H1 (cell line): ENCODE measurements at regions not wholly inside any gene's neighbourhood (a gene's known extent, or its start where the extent isn't known, plus 50 kb on each side); places are given as distances from the start of the nearest gene placed in this dataset.

Experiments used
- CTCF ChIA-PET: fragments of 300-600 bp; sonication (Branson Sonifier 250); formaldehyde crosslinking; loops from one replicate; lab custom pipeline; 2021; ENCODE audit not compliant: partially characterized antibody; lab: Charles Lee
- POLR2A ChIA-PET: fragments of 300-600 bp; sonication (Branson Sonifier 250); formaldehyde crosslinking; loops from one replicate; lab custom pipeline; 2021; ENCODE audit warnings: inconsistent platforms; ENCODE audit not compliant: partially characterized antibody; lab: Charles Lee
- DNase-seq, 2 experiments: peaks; one replicate each; pipeline versions ENCODE4 v3.0.0 to v3.0.0-alpha.2; 2010 to 2022; ENCODE audit warnings: low spot score in 2 of 2, low read depth in 1 of 2, mixed read lengths in 1 of 2
- FAIRE-seq: peaks from 2 replicates; lab custom pipeline; 2011; peaks lifted over from hg19 to GRCh38; lab: Jason Lieb, UNC
- H2AFZ ChIP-seq: 2 replicates; pipeline ENCODE4 v1.8.1; 2012; ENCODE audit warnings: low read length, inconsistent platforms
- H2AK5ac ChIP-seq: 2 replicates; pipeline ENCODE4 v1.6.1; 2013; ENCODE audit warnings: low read depth, low read length
- H2BK120ac ChIP-seq: replicated peaks from 2 replicates; pipeline ENCODE3; 2013; ENCODE audit warnings: low read depth, low read length, inconsistent platforms
- H2BK12ac ChIP-seq: 2 replicates; pipeline ENCODE4 v1.6.1; 2013; ENCODE audit warnings: low read depth, low read length
- H2BK15ac ChIP-seq: 2 replicates; pipeline ENCODE4 v1.6.1; 2013; ENCODE audit warnings: low read length
- H2BK20ac ChIP-seq: 2 replicates; pipeline ENCODE4 v1.6.1; 2013; ENCODE audit warnings: low read length
- H2BK5ac ChIP-seq: 2 replicates; pipeline ENCODE4 v1.6.1; 2013; ENCODE audit warnings: low read depth, low read length
- H3K14ac ChIP-seq: 2 replicates; pipeline ENCODE4 v1.6.1; 2013; ENCODE audit warnings: inconsistent platforms; ENCODE audit not compliant: insufficient read length
- H3K18ac ChIP-seq: 2 replicates; pipeline ENCODE4 v1.6.1; 2013; ENCODE audit warnings: low read length; ENCODE audit errors: extremely low read depth
- H3K23ac ChIP-seq: 2 replicates; pipeline ENCODE4 v1.6.1; 2013; ENCODE audit warnings: inconsistent platforms; ENCODE audit not compliant: insufficient read length
- H3K23me2 ChIP-seq: 2 replicates; pipeline ENCODE4 v1.6.1; 2013; ENCODE audit warnings: low read depth, low read length
- H3K27ac ChIP-seq: 2 replicates; pipeline ENCODE4 v1.6.1; 2011; ENCODE audit warnings: low read depth, low read length, inconsistent platforms
- H3K27me3 ChIP-seq, 4 experiments: replicated peaks in 1 of 4; 1 replicate in 1 of 4; 2 replicates in 3 of 4; pipeline versions ENCODE4 v1.6.1 to v1.8.1; 2011 to 2013; ENCODE audit warnings: low read length in 3 of 4, mild to moderate bottlenecking in 3 of 4, inconsistent platforms in 2 of 4, mixed read lengths in 2 of 4, moderate library complexity in 1 of 4; ENCODE audit not compliant: control insufficient read depth in 3 of 4, insufficient read depth in 3 of 4; ENCODE audit errors: extremely low read depth in 1 of 4
- H3K36me3 ChIP-seq, 4 experiments: 2 replicates each; pipeline versions ENCODE4 v1.6.1 to v1.8.1; 2011 to 2013; ENCODE audit warnings: mild to moderate bottlenecking in 4 of 4, low read length in 3 of 4, moderate library complexity in 2 of 4, control low read depth in 1 of 4, inconsistent platforms in 1 of 4; ENCODE audit not compliant: insufficient read depth in 4 of 4, control insufficient read depth in 2 of 4
- H3K4ac ChIP-seq: replicated peaks from 2 replicates; pipeline ENCODE3; 2013; ENCODE audit warnings: low read length, low read depth, mixed read lengths, inconsistent platforms; ENCODE audit not compliant: insufficient read length
- H3K4me1 ChIP-seq, 4 experiments: replicated peaks in 1 of 4; 1 replicate in 1 of 4; 2 replicates in 3 of 4; pipeline versions ENCODE4 v1.6.1 to v1.8.1; 2011 to 2013; ENCODE audit warnings: low read length in 3 of 4, inconsistent platforms in 2 of 4, mixed read lengths in 1 of 4; ENCODE audit not compliant: insufficient read depth in 4 of 4, control insufficient read depth in 3 of 4
- H3K4me2 ChIP-seq, 2 experiments: 2 replicates each; pipeline versions ENCODE4 v1.6.1 to v1.8.1; 2011 to 2013; ENCODE audit warnings: low read depth in 2 of 2, low read length in 2 of 2, control low read depth in 1 of 2, inconsistent platforms in 1 of 2, mild to moderate bottlenecking in 1 of 2; ENCODE audit not compliant: insufficient read depth in 1 of 2
- H3K4me3 ChIP-seq, 4 experiments: fragments of 200-600, 300-600 bp in 1 of 4; sonication (generic), shearing (Covaris generic), sonication (Bioruptor Twin) in 1 of 4; 2 replicates each; pipeline versions ENCODE4 v1.5.1 to v1.8.1; 2011 to 2016; ENCODE audit warnings: low read length in 4 of 4, low read depth in 3 of 4, control low read depth in 2 of 4, inconsistent platforms in 2 of 4, mild to moderate bottlenecking in 2 of 4, mixed read lengths in 1 of 4, moderate library complexity in 1 of 4; ENCODE audit not compliant: insufficient read depth in 2 of 4; ENCODE audit errors: extremely low read depth in 1 of 4
- H3K56ac ChIP-seq: replicated peaks from 2 replicates; pipeline ENCODE3; 2013; ENCODE audit warnings: low read depth, mild to moderate bottlenecking, mixed read lengths, low read length, inconsistent platforms; ENCODE audit not compliant: insufficient read length
- H3K79me1 ChIP-seq: 2 replicates; pipeline ENCODE4 v1.6.1; 2013; ENCODE audit warnings: low read depth, low read length, control low read depth
- H3K79me2 ChIP-seq, 2 experiments: 2 replicates each; pipeline versions ENCODE4 v1.6.1 to v1.8.1; 2012 to 2013; ENCODE audit warnings: low read length in 2 of 2, mild to moderate bottlenecking in 2 of 2, inconsistent platforms in 1 of 2; ENCODE audit not compliant: insufficient read depth in 2 of 2, control insufficient read depth in 1 of 2
- H3K9ac ChIP-seq, 4 experiments: replicated peaks in 1 of 4; 1 replicate in 1 of 4; 2 replicates in 3 of 4; pipeline versions ENCODE4 v1.6.1 to v1.8.1; 2011 to 2013; ENCODE audit warnings: low read depth in 3 of 4, low read length in 3 of 4, control low read depth in 2 of 4, mild to moderate bottlenecking in 2 of 4, moderate library complexity in 2 of 4, inconsistent platforms in 1 of 4; ENCODE audit errors: extremely low read depth in 1 of 4
- H3K9me3 ChIP-seq, 2 experiments: 2 replicates each; pipeline versions ENCODE4 v1.6.1 to v1.8.1; 2012 to 2013; ENCODE audit warnings: mild to moderate bottlenecking in 2 of 2, moderate library complexity in 2 of 2, control low read depth in 1 of 2, inconsistent platforms in 1 of 2, low read depth in 1 of 2, low read length in 1 of 2, mixed read lengths in 1 of 2; ENCODE audit not compliant: insufficient read depth in 2 of 2
- H4K20me1 ChIP-seq, 2 experiments: replicated peaks in 1 of 2; 2 replicates each; pipeline versions ENCODE3 to v1.8.1; 2011 to 2013; ENCODE audit warnings: inconsistent platforms in 2 of 2, low read length in 2 of 2, mild to moderate bottlenecking in 1 of 2; ENCODE audit not compliant: insufficient read depth in 2 of 2, control insufficient read depth in 1 of 2
- H4K5ac ChIP-seq: 2 replicates; pipeline ENCODE4 v1.6.1; 2013; ENCODE audit warnings: low read length, low read depth, mixed read lengths, inconsistent platforms; ENCODE audit not compliant: insufficient read length
- H4K8ac ChIP-seq: 2 replicates; pipeline ENCODE4 v1.8.0; 2013; ENCODE audit warnings: mild to moderate bottlenecking, moderate library complexity, low read length, inconsistent platforms; ENCODE audit not compliant: insufficient read depth; ENCODE audit errors: extremely low read depth
- H4K91ac ChIP-seq: replicated peaks from 2 replicates; pipeline ENCODE3; 2013; ENCODE audit warnings: low read length, mixed read lengths, inconsistent platforms; ENCODE audit not compliant: insufficient read length
- RNF2 ChIP-seq: fragments of 200-900, 300-1000 bp; sonication (generic); IDR thresholded peaks from 2 replicates; pipeline ENCODE4 v1.7.1; 2016; ENCODE audit warnings: borderline replicate concordance, low read depth, mild to moderate bottlenecking, antibody characterized with exemption, low read length; ENCODE audit not compliant: poor library complexity, severe bottlenecking; ENCODE audit errors: missing control alignments
- SRF ChIP-seq: IDR thresholded peaks from 2 replicates; pipeline ENCODE4 v1.6.1; 2011; ENCODE audit warnings: mild to moderate bottlenecking, low read depth, low read length, moderate library complexity
- WGBS, 2 experiments: shearing (Covaris generic) in 1 of 2; methylation state at CpG; one replicate each; pipeline versions ENCODE4 v1.1.6 to v1.1.7; 2013 to 2015; ENCODE audit warnings: low lambda C conversion rate in 2 of 2, mixed read lengths in 2 of 2, inconsistent platforms in 1 of 2, low coverage in 1 of 2, missing lambda C conversion rate in 1 of 2; ENCODE audit not compliant: insufficient replicate concordance in 2 of 2, insufficient coverage in 1 of 2, insufficient read length in 1 of 2; ENCODE audit errors: extremely low coverage in 1 of 2, missing lambda C conversion rate in 1 of 2; 5-methylcytosine and 5-hydroxymethylcytosine counted together

- Histone ChIP-seq H3K4me2 (no peak overlapping the region), H3K9ac (no peak overlapping the region), H2AK5ac (no peak overlapping the region), H3K9me3 (no peaks in the 10 kb centered on the region; a peak in 1 of 4 replicates), H3K23ac (no peak overlapping the region), H2BK20ac (no peak overlapping the region), H4K20me1 (no peaks in the 10 kb centered on the region), H3K4me3 (no peak overlapping the region), H4K91ac (no peak overlapping the region), H2BK15ac (no peak overlapping the region), H3K18ac (no peak overlapping the region), H3K56ac (no peak overlapping the region), H4K5ac (no peak overlapping the region), H3K14ac (no peak overlapping the region), H3K36me3 (no peaks in the 10 kb centered on the region), H3K79me1 (no peaks in the 10 kb centered on the region), H3K4ac (no peak overlapping the region), H2AFZ (no peak overlapping the region), H3K27ac (no peak overlapping the region), H2BK5ac (no peak overlapping the region), H3K4me1 (peaks cover 0 to 3% (median 2%) of the 10 kb centered on the region in 4 experiments; a peak in 3 of 7 replicates), H3K23me2 (no peaks in the 10 kb centered on the region), H2BK120ac (no peak overlapping the region), H3K27me3 (no peaks in the 10 kb centered on the region), H2BK12ac (no peak overlapping the region), H3K79me2 (no peaks in the 10 kb centered on the region), H4K8ac (no peak overlapping the region)
- CTCF ChIA-PET = no interaction called here
- TF ChIP-seq SRF (no peak), RNF2 (no peak)
- FAIRE-seq (no peak), DNase-seq (no peak)
- 81% methylated on average over 2 of the region's 2 CpGs; no CpG with 5 or more reads in 1 of the 2 experiments for WGBS, 2 experiments
- POLR2A ChIA-PET = no interaction called here
Observed at GRCh38 chr6:165117121-165117520, 192.3 kb downstream of the C6orf118 start.
